Chondrocyte (in vitro differentiated cells): ENCODE measurements at regions not wholly inside any gene's neighbourhood (a gene's known extent, or its start where the extent isn't known, plus 50 kb on each side); places are given as distances from the start of the nearest gene placed in this dataset.

Source experiments
- DNase-seq: peaks from one replicate; pipeline ENCODE4 v3.0.0; 2021; ENCODE audit warnings: mixed read lengths, low spot score
- H3K27ac Mint-ChIP-seq: one replicate; pipeline ENCODE4 v1.8.0; 2021; ENCODE audit warnings: mild to moderate bottlenecking, moderate library complexity, mixed read lengths; ENCODE audit not compliant: unreplicated experiment
- H3K27me3 Mint-ChIP-seq: 2 replicates; pipeline ENCODE4 v1.8.0; 2021; ENCODE audit warnings: low read depth, mixed read lengths
- H3K36me3 Mint-ChIP-seq: 2 replicates; pipeline ENCODE4 v1.8.0; 2021; ENCODE audit warnings: low read depth, mixed read lengths
- H3K4me1 Mint-ChIP-seq: 2 replicates; pipeline ENCODE4 v1.8.0; 2021; ENCODE audit warnings: low read depth, mild to moderate bottlenecking, mixed read lengths
- H3K4me3 Mint-ChIP-seq: one replicate; pipeline ENCODE4 v1.8.0; 2021; ENCODE audit warnings: mild to moderate bottlenecking, moderate library complexity, mixed read lengths; ENCODE audit not compliant: unreplicated experiment
- H3K9me3 Mint-ChIP-seq: 2 replicates; pipeline ENCODE4 v1.8.0; 2021; ENCODE audit warnings: low read depth, mixed read lengths
- TF ChIP-seq, protein P1 (sequence below): fragments of 200-600 bp; sonication (generic); IDR thresholded peaks from 2 replicates; pipeline ENCODE4 v1.5.0; 2021; ENCODE audit warnings: antibody characterized with exemption, mild to moderate bottlenecking, moderate library complexity

DNA sequence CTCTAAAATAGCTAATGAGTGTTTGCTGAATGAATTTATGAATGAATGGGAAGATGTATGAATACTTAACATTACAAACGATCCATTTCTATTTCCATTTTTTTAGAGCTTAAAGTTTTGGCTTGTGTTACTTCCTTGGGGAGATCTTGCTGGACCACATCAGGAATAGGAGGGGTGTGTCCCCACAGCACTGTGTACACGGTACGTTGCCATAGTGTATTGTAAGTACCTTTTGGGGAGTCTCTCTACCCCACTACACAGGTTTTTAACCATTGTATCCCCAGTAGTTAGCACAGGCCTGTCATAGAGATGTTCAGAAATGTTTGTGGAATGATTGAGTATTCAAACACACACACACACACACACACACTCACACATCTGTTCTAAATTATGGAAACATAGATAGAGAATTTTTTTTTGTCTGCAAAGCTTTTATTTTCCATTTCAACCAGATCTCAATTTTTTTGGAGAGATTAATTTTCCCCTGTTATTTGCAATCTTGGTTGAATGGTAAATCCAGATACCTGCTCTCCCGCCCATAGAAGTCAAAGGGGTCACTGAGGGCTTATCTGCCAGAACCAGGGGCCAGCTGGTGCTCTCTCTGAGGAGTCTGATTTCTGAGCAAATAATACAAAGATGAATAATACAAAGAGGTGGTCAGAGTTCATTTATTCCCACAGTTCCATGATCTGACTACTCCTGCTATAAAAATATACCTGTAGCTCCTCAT, 471.0 kb downstream of the INSC start:
- H3K27ac Mint-ChIP-seq = no peak overlapping the region
- no peaks in the 10 kb centered on the region for H3K36me3 Mint-ChIP-seq
- TF ChIP-seq, protein P1, sequence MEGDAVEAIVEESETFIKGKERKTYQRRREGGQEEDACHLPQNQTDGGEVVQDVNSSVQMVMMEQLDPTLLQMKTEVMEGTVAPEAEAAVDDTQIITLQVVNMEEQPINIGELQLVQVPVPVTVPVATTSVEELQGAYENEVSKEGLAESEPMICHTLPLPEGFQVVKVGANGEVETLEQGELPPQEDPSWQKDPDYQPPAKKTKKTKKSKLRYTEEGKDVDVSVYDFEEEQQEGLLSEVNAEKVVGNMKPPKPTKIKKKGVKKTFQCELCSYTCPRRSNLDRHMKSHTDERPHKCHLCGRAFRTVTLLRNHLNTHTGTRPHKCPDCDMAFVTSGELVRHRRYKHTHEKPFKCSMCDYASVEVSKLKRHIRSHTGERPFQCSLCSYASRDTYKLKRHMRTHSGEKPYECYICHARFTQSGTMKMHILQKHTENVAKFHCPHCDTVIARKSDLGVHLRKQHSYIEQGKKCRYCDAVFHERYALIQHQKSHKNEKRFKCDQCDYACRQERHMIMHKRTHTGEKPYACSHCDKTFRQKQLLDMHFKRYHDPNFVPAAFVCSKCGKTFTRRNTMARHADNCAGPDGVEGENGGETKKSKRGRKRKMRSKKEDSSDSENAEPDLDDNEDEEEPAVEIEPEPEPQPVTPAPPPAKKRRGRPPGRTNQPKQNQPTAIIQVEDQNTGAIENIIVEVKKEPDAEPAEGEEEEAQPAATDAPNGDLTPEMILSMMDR = no peak
- no peak for DNase-seq
- no peaks in the 10 kb centered on the region for H3K9me3 Mint-ChIP-seq
- peaks cover 2% of the 10 kb centered on the region for H3K27me3 Mint-ChIP-seq
- no peaks in the 10 kb centered on the region for H3K4me1 Mint-ChIP-seq
- H3K4me3 Mint-ChIP-seq = no peak overlapping the region

DNA sequence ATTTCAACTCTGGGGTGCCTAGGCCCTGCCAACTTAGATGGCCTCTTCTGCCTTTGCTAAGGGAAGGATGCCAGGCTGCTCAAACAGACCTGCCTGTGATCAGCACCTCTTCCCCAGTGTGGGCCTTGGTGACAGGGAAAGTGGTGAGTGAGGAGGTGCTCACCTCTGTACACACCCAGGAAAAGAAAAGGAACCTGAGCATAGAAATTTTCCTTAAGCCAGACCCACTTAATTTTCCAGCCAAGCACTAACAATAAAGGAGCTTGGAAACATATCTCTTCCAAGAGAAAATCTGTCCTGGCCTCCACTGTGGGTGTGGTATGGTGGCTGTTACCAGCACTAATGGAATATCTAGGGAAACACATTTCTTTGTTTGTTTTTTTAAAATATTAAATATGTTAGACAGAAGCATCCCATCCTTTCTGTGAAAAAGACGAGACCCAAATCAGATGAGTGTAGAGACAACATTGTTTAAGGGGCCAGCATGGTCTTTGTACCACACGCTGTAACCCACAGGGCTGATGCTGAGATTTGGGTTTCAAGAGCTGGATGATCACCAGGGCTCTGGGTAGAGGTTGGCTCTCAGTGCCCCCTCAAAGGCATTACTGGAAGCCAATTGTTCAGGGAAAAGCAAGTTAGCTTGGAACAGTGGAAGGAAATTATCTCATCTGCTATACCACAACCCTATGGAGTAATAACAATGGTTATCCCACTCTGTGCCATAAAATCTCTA, 472.2 kb downstream of the INSC start:
- no peaks in the 10 kb centered on the region for H3K9me3 Mint-ChIP-seq
- H3K27ac Mint-ChIP-seq = no peak overlapping the region
- DNase-seq = no peak
- H3K27me3 Mint-ChIP-seq = peaks cover 2% of the 10 kb centered on the region
- TF ChIP-seq, protein P1 = no peak
- no peak overlapping the region for H3K4me3 Mint-ChIP-seq
- no peaks in the 10 kb centered on the region for H3K4me1 Mint-ChIP-seq
- H3K36me3 Mint-ChIP-seq = no peaks in the 10 kb centered on the region

DNA sequence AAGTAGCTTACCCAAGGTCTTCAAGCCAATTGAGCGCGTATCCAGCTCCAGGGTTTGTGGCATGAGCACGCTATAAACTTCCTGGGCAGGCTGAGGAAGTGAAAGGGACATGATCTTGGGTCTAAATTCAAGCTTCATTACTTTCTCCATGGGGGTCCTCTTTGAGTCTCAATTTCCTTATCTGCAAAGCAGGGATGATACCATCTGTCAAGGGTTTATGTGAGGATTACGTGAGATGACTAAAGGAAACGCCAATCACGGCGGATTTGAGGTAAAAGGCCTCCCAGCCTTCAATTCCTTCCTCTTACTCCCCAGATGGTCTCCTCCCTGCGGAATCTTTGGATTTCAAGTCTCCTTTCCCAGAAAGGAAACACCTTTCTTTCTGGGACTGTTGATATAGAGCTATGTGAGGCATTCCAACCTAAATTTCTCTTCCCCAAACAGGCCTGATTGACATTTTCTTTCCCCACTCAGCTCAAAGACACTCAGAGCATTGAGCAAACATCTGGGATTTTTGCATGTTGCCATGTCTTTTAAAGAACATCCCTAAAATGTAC, 474.4 kb downstream of the INSC start:
- Mint-ChIP-seq H3K36me3 (no peaks in the 10 kb centered on the region), H3K27me3 (peaks cover 2% of the 10 kb centered on the region), H3K27ac (no peak overlapping the region), H3K4me1 (no peaks in the 10 kb centered on the region), H3K9me3 (no peaks in the 10 kb centered on the region), H3K4me3 (no peak overlapping the region)
- TF ChIP-seq, protein P1 = no peak
- no peak for DNase-seq

DNA sequence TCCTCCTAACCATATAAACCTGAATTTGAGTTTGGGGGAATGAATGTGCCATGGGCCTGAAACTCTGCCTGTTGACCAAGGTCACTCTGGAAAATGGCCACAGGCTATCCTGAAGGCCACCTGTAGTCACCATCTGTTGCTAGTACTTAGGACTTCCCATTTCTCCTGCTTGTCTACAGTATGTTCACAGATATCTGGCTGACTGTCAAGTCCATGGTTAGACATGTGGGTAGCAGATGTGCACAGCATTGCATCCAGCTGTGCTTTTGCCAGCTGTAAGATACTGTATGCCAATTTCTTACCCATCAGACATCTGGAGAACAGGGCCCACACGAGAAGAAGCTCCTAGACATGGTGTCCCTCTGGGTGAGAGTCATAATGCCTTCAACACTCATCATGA, 475.4 kb downstream of the INSC start:
- no peak overlapping the region for H3K27ac Mint-ChIP-seq
- peaks cover 3% of the 10 kb centered on the region for H3K4me1 Mint-ChIP-seq
- H3K27me3 Mint-ChIP-seq = peaks cover 2% of the 10 kb centered on the region
- H3K4me3 Mint-ChIP-seq = no peak overlapping the region
- H3K36me3 Mint-ChIP-seq = no peaks in the 10 kb centered on the region
- DNase-seq = no peak
- TF ChIP-seq, protein P1 = no peak
- H3K9me3 Mint-ChIP-seq = no peaks in the 10 kb centered on the region

DNA sequence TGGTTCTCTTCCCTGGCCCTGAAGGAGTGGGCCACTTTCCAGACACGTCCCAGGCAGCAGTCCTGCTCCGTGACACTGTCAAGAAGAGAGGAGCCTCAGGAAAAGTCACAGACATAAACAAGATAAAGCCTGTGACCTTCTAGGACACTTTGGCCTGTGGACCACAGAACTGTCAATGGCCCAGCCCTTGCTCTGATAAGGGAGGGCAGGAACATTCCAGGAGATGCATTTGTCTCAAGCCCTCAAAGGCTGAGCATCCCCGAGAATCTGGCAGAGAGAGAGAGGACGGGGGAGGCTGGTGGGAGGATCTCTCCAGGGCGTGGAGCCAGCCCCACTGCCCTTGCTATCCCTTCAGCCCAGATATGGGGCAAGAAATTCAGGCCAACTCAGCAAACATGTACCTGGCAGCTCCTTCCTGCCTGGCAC, 476.4 kb downstream of the INSC start:
- Mint-ChIP-seq H3K27me3 (peaks cover 2% of the 10 kb centered on the region), H3K9me3 (no peaks in the 10 kb centered on the region), H3K36me3 (no peaks in the 10 kb centered on the region), H3K4me1 (peaks cover 11% of the 10 kb centered on the region), H3K4me3 (no peak overlapping the region), H3K27ac (no peak overlapping the region)
- TF ChIP-seq, protein P1 = no peak
- DNase-seq = no peak
